ENCODE measurements at regions not wholly inside any gene's neighbourhood (a gene's known extent, or its start where the extent isn't known, plus 50 kb on each side); places are given as distances from the start of the nearest gene placed in this dataset.

- no peaks in the 10 kb centered on the region for H3K9me3 Mint-ChIP-seq
- H3K27ac Mint-ChIP-seq = no peak overlapping the region
- Histone ChIP-seq H3K27ac (ENCODE audit: low read depth) (no peak overlapping the region), H3K36me3 (ENCODE audit: insufficient read depth) (no peaks in the 10 kb centered on the region), H4K20me1 (replicated peaks; ENCODE audit: insufficient read depth) (no peaks in the 10 kb centered on the region), H3K27me3 (ENCODE audit: insufficient read depth) (no peaks in the 10 kb centered on the region), H2AFZ (no peak overlapping the region), H3F3A (replicated peaks; ENCODE audit: low read depth) (no peaks in the 10 kb centered on the region), H3K4me1 (ENCODE audit: insufficient read depth) (no peaks in the 10 kb centered on the region), H3K79me2 (replicated peaks; ENCODE audit: insufficient read depth) (no peaks in the 10 kb centered on the region), H3K9me2 (ENCODE audit: insufficient read depth) (0 out of 2 replicates have a peak, but pooled peaks cover 6% of the 10 kb centered on the region), H3K4me2 (no peak overlapping the region), H3K4me3 (no peak overlapping the region)
- H3K27me3 Mint-ChIP-seq (ENCODE audit: insufficient read depth, low read depth, poor library complexity) = no peaks in the 10 kb centered on the region
- no peaks in the 10 kb centered on the region for H3K4me1 Mint-ChIP-seq
- no peak for DNase-seq (ENCODE audit: low spot score)
- no peak overlapping the region for H3K4me3 Mint-ChIP-seq
- no peaks in the 10 kb centered on the region for H3K36me3 Mint-ChIP-seq (ENCODE audit: low read depth)
- TF ChIP-seq ZNF114 (CRISPR knock-in tag; IDR thresholded peaks at IDR 0.05) = no peak
- no peak for TF ChIP-seq EZH2phosphoT487 (IDR thresholded peaks at IDR 0.05; ENCODE audit: unreplicated experiment)
- no peak for TF ChIP-seq ZNF331 (CRISPR knock-in tag; IDR thresholded peaks at IDR 0.05; ENCODE audit: low read depth)
- no peak for TF ChIP-seq REST (IDR thresholded peaks at IDR 0.05; ENCODE audit: unreplicated experiment)
- no peak for TF ChIP-seq ZNF462 (CRISPR knock-in tag; IDR thresholded peaks at IDR 0.05)
- TF ChIP-seq CTCF (conservative IDR thresholded peaks at IDR 0.05; ENCODE audit: low read depth in 2 of 2) = no peak
- no peak for TF ChIP-seq NANOG (IDR thresholded peaks at IDR 0.05; ENCODE audit: borderline replicate concordance)
- no peak for TF ChIP-seq STAT1 (IDR thresholded peaks at IDR 0.05; ENCODE audit: unreplicated experiment)
- TF ChIP-seq CREB1 (CRISPR knock-in tag; IDR thresholded peaks at IDR 0.05; ENCODE audit: low read depth) = no peak
- no peak for TF ChIP-seq JUNB (IDR thresholded peaks at IDR 0.05; ENCODE audit: unreplicated experiment)
- TF ChIP-seq ETS1 (IDR thresholded peaks at IDR 0.05) = no peak
- TF ChIP-seq POLR2AphosphoS5 (IDR thresholded peaks at IDR 0.05; ENCODE audit: low read depth) = no peak
- TF ChIP-seq EZH2 (IDR thresholded peaks at IDR 0.05; ENCODE audit: low read depth, unreplicated experiment) = no peak
- no peak for ATAC-seq
These were observed 804.5 kb upstream of the SOX9 start for GRCh38 chr17:71316176-71316897.

Data from GM23338 (cell line).